Left lung (tissue), 4 donors: ENCODE measurements at regions not wholly inside any gene's neighbourhood (a gene's known extent, or its start where the extent isn't known, plus 50 kb on each side); places are given as distances from the start of the nearest gene placed in this dataset.

Source experiments
- ATAC-seq: fragments of 200-7000 bp; cut with Tn5 transposase; one replicate; pipeline ENCODE4 v1.9.1; 2020; ENCODE audit warnings: moderate library complexity
- DNase-seq, 4 donors: peaks; one replicate each; pipeline ENCODE4 v3.0.0-alpha.2; 2013 to 2020
- H3K27ac ChIP-seq, 2 donors: fragments of 200-600 bp; sonication (generic) in 1 of 2; one replicate each; pipeline versions ENCODE4 v1.5.0 to v1.8.0; 2020 to 2021
- H3K27me3 ChIP-seq, 2 donors: fragments of 200-600 bp; sonication (generic) in 1 of 2; one replicate each; pipeline versions ENCODE4 v1.5.0 to v1.8.0; 2020 to 2021
- H3K36me3 ChIP-seq, 2 donors: fragments of 200-600 bp; sonication (generic) in 1 of 2; one replicate each; pipeline versions ENCODE4 v1.5.0 to v1.8.0; 2020 to 2021
- H3K4me1 ChIP-seq, 2 donors: fragments of 200-600 bp; one replicate each; pipeline ENCODE4 v1.8.0; 2021
- H3K4me3 ChIP-seq, 2 donors: fragments of 200-600 bp; sonication (generic) in 1 of 2; one replicate each; pipeline versions ENCODE4 v1.5.0 to v1.8.0; 2020 to 2021; ENCODE audit warnings: mild to moderate bottlenecking in 1 of 2
- H3K9me3 ChIP-seq, 2 donors: fragments of 200-600 bp; sonication (generic) in 1 of 2; one replicate each; pipeline versions ENCODE4 v1.5.0 to v1.8.0; 2020 to 2021
- CTCF ChIP-seq, 2 donors: fragments of 200-600 bp; sonication (generic) in 1 of 2; IDR thresholded peaks; one replicate each; pipeline versions ENCODE4 v1.5.0 to v1.8.0; 2021; ENCODE audit warnings: antibody characterized with exemption in 2 of 2
- intact Hi-C, 2 donors: fragments of 100-400 bp; cut with DNase I; formaldehyde crosslinking; loops; one replicate each; pipeline versions ENCODE4 v1.11.2 to v1.14.2; 2022
- donor health status: DM: no; HTN: yes; CAD: no.
- donor health status: DM: no; HTN: no; CAD: no.

- peaks cover 0 to 30% of the 10 kb centered on the region in 2 donors for H3K27me3 ChIP-seq
- ATAC-seq = no peak
- TF ChIP-seq CTCF (IDR thresholded peaks at IDR 0.05) = no peak
Measured at GRCh38 chr15:77843546-77843945, 210.8 kb upstream of the LINGO1 start.

GRCh38 chr15:77840991-77841775 lies 208.5 kb upstream of the LINGO1 start:
- Histone ChIP-seq H3K27ac (no peak overlapping the region), H3K36me3 (no peaks in the 10 kb centered on the region), H3K9me3 (peaks cover 0 to 7% of the 10 kb centered on the region in 2 donors), H3K4me1 (no peaks in the 10 kb centered on the region), H3K27me3 (peaks cover 0 to 38% of the 10 kb centered on the region in 2 donors), H3K4me3 (no peak overlapping the region)
- DNase-seq = peak in 1 of 4 donors; percentile 27
- intact Hi-C loops = no loop called here
- peak; percentile 71 for ATAC-seq
- TF ChIP-seq CTCF (IDR thresholded peaks at IDR 0.05) = no peak

More at GRCh38 chr15:77843546-77843945, 210.8 kb upstream of the LINGO1 start:
- intact Hi-C loops = no loop called here
- Histone ChIP-seq H3K27ac (no peak overlapping the region), H3K9me3 (peaks cover 0 to 7% of the 10 kb centered on the region in 2 donors), H3K4me3 (no peak overlapping the region), H3K4me1 (no peaks in the 10 kb centered on the region), H3K36me3 (no peaks in the 10 kb centered on the region)
- DNase-seq = no peak

- no peak for TF ChIP-seq CTCF (IDR thresholded peaks at IDR 0.05)
- Histone ChIP-seq H3K27ac (no peak overlapping the region), H3K9me3 (peaks cover 0 to 7% of the 10 kb centered on the region in 2 donors), H3K4me1 (no peaks in the 10 kb centered on the region), H3K36me3 (no peaks in the 10 kb centered on the region), H3K27me3 (peaks cover 0 to 40% of the 10 kb centered on the region in 2 donors), H3K4me3 (no peak overlapping the region)
- DNase-seq (peak in 1 of 4 donors; percentile 19), ATAC-seq (no peak)
- intact Hi-C loops = no loop called here
Measured at GRCh38 chr15:77839970-77840905, 207.5 kb upstream of the LINGO1 start.

- Histone ChIP-seq H3K27ac (no peak overlapping the region), H3K9me3 (peaks cover 0 to 2% of the 10 kb centered on the region in 2 donors), H3K4me3 (no peak overlapping the region), H3K36me3 (no peaks in the 10 kb centered on the region), H3K27me3 (peaks cover 0 to 43% of the 10 kb centered on the region in 2 donors), H3K4me1 (no peaks in the 10 kb centered on the region)
- intact Hi-C loops = no loop called here
- DNase-seq (peak in 1 of 4 donors; percentile 12), ATAC-seq (no peak)
- TF ChIP-seq CTCF (IDR thresholded peaks at IDR 0.05) = no peak
Measured at GRCh38 chr15:77839456-77839855, 206.7 kb upstream of the LINGO1 start.

GRCh38 chr15:77838595-77838994 lies 205.9 kb upstream of the LINGO1 start:
- DNase-seq = peak in 1 of 4 donors; percentile 13
- no peak for TF ChIP-seq CTCF (IDR thresholded peaks at IDR 0.05)
- no peaks in the 10 kb centered on the region for H3K9me3 ChIP-seq
- intact Hi-C loops = no loop called here
- H3K27ac ChIP-seq = no peak overlapping the region
- no peak for ATAC-seq
- H3K36me3 ChIP-seq = no peaks in the 10 kb centered on the region
- no peak overlapping the region for H3K4me3 ChIP-seq
- no peaks in the 10 kb centered on the region for H3K4me1 ChIP-seq
- H3K27me3 ChIP-seq = peaks cover 0 to 43% of the 10 kb centered on the region in 2 donors
